ENCODE measurements at regions not wholly inside any gene's neighbourhood (a gene's known extent, or its start where the extent isn't known, plus 50 kb on each side); places are given as distances from the start of the nearest gene placed in this dataset.

GRCh38 chr3:117745516-117745915 lies 1035.9 kb downstream of the TUSC7 start:
- Mint-ChIP-seq H3K4me1 (ENCODE audit: unreplicated experiment) (no peaks in the 10 kb centered on the region), H3K4me3 (no peak overlapping the region), H3K36me3 (no peaks in the 10 kb centered on the region), H3K27ac (no peak overlapping the region), H3K27me3 (no peaks in the 10 kb centered on the region), H3K9me3 (peaks cover 9% of the 10 kb centered on the region)
- no peak for TF ChIP-seq CTCF (conservative IDR thresholded peaks at IDR 0.05)
- no peak for DNase-seq (ENCODE audit: extremely low spot score, unreplicated experiment)

DNA sequence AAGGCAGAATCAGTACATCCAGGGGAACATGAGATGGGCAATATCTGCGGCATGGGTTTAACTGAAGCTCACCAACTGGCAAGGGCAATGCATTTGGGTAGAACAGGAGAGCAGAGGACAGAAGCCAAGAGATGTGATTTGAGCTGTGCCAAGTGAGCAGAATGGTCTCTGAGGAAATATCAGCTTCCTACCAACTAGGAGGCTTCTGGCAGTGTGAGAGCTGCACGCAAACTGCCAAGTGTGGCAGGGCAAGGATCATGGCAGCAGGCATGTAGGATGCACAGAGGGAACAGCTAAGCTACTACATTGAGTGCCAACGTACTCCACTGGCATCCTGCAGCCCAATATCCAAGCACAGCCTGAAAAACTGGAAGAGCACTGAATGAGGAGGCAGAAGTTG lies 1036.5 kb downstream of the TUSC7 start:
- Mint-ChIP-seq H3K9me3 (peaks cover 9% of the 10 kb centered on the region), H3K36me3 (no peaks in the 10 kb centered on the region), H3K4me3 (no peak overlapping the region), H3K4me1 (ENCODE audit: unreplicated experiment) (no peaks in the 10 kb centered on the region), H3K27me3 (no peaks in the 10 kb centered on the region), H3K27ac (no peak overlapping the region)
- no peak for DNase-seq (ENCODE audit: extremely low spot score, unreplicated experiment)
- TF ChIP-seq CTCF (conservative IDR thresholded peaks at IDR 0.05) = no peak

DNA sequence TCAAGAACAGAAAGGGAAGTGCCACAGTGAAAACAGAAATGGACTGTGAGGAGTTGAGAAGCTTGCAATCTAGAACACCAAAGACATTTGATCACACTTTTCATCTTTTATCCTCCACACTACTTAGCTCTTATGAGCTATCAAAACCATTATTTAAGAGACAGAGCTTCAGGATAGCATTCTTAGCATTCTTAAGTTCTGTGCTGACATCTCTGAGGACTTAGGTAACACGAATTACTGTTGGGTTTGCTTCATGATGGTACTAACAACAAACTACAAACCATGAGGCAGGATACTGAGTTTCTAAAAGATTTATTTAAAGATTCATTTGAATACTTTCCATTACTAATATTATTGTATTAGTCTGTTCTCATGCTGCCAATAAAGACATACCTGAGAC lies 1038.6 kb downstream of the TUSC7 start:
- Mint-ChIP-seq H3K9me3 (peaks cover 9% of the 10 kb centered on the region), H3K4me1 (ENCODE audit: unreplicated experiment) (peaks cover 9% of the 10 kb centered on the region), H3K27me3 (peaks cover under 1% of the 10 kb centered on the region), H3K4me3 (no peak overlapping the region), H3K27ac (no peak overlapping the region), H3K36me3 (no peaks in the 10 kb centered on the region)
- TF ChIP-seq CTCF (conservative IDR thresholded peaks at IDR 0.05) = no peak
- no peak for DNase-seq (ENCODE audit: extremely low spot score, unreplicated experiment)

GRCh38 chr3:117750674-117751269 lies 1041.2 kb downstream of the TUSC7 start:
- Mint-ChIP-seq H3K36me3 (no peaks in the 10 kb centered on the region), H3K27me3 (peaks cover 3% of the 10 kb centered on the region), H3K4me1 (ENCODE audit: unreplicated experiment) (peaks cover 13% of the 10 kb centered on the region), H3K9me3 (peaks cover 9% of the 10 kb centered on the region), H3K27ac (no peak overlapping the region), H3K4me3 (no peak overlapping the region)
- DNase-seq (ENCODE audit: extremely low spot score, unreplicated experiment) = no peak
- TF ChIP-seq CTCF (conservative IDR thresholded peaks at IDR 0.05) = no peak

DNA sequence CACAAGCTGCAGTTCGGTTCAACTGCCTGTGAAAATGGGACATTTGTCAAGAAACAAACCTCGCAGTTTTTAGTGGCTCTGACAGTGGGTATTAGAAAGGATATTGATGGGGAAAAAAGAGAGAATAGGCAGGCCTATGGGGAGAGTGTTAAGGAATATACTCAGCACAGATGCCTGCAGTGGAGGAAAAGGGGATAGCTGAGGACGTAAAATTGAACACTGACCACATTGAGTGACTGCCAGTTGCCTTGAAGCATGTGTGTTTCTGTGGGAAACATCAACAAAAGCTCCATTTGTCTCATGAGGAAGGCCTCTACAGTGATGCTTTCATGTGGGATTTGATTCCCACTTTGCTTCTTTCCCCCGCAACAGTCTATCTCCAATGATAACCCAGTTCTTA lies 1042.1 kb downstream of the TUSC7 start:
- Mint-ChIP-seq H3K27ac (no peak overlapping the region), H3K27me3 (peaks cover 6% of the 10 kb centered on the region), H3K4me1 (ENCODE audit: unreplicated experiment) (peaks cover 16% of the 10 kb centered on the region), H3K36me3 (no peaks in the 10 kb centered on the region), H3K4me3 (no peak overlapping the region), H3K9me3 (peaks cover 9% of the 10 kb centered on the region)
- TF ChIP-seq CTCF (conservative IDR thresholded peaks at IDR 0.05) = no peak
- DNase-seq (ENCODE audit: extremely low spot score, unreplicated experiment) = no peak

Measured in type B pancreatic cell (in vitro differentiated cells).